HG03457 (cell line): ENCODE measurements at regions not wholly inside any gene's neighbourhood (a gene's known extent, or its start where the extent isn't known, plus 50 kb on each side); places are given as distances from the start of the nearest gene placed in this dataset.

Experiments used
- ATAC-seq: cut with Tn5 transposase; IDR thresholded peaks from one replicate; pipeline ENCODE4 v1.9.1; 2021; ENCODE audit warnings: moderate number of reproducible peaks; ENCODE audit not compliant: unreplicated experiment

GRCh38 chr7:136667584-136667983 is 200.9 kb upstream of the CHRM2 start:
- ATAC-seq = no peak

- ATAC-seq = no peak
These were observed 202.5 kb upstream of the CHRM2 start for GRCh38 chr7:136665878-136666509.

GRCh38 chr7:136664537-136664936 is 203.9 kb upstream of the CHRM2 start:
- ATAC-seq = no peak

- no peak for ATAC-seq
These were observed 210.9 kb upstream of the CHRM2 start for GRCh38 chr7:136657482-136657921.

GRCh38 chr7:136656516-136656915 is 211.9 kb upstream of the CHRM2 start:
- ATAC-seq = no peak

- ATAC-seq = no peak
These were observed 213.0 kb upstream of the CHRM2 start for GRCh38 chr7:136655414-136655813.

- ATAC-seq = no peak
These were observed 214.0 kb upstream of the CHRM2 start for GRCh38 chr7:136654406-136654805.

- ATAC-seq = no peak
These were observed 215.6 kb upstream of the CHRM2 start for GRCh38 chr7:136652635-136653370.

GRCh38 chr7:136640977-136641376 is 227.5 kb upstream of the CHRM2 start:
- ATAC-seq = no peak

- no peak for ATAC-seq
These were observed 230.6 kb upstream of the CHRM2 start for GRCh38 chr7:136637813-136638212.

GRCh38 chr7:136635751-136636150 is 232.7 kb upstream of the CHRM2 start:
- no peak for ATAC-seq

GRCh38 chr7:136618818-136619217 is 249.6 kb upstream of the CHRM2 start:
- ATAC-seq = no peak

GRCh38 chr7:136617176-136617575 is 251.3 kb upstream of the CHRM2 start:
- no peak for ATAC-seq

- ATAC-seq = no peak
These were observed 262.7 kb upstream of the CHRM2 start for GRCh38 chr7:136605532-136606329.

- ATAC-seq = no peak
These were observed 266.7 kb upstream of the CHRM2 start for GRCh38 chr7:136601772-136602171.

GRCh38 chr7:136600475-136600874 is 268.0 kb upstream of the CHRM2 start:
- ATAC-seq = no peak

GRCh38 chr7:136594739-136595144 is 273.7 kb upstream of the CHRM2 start:
- no peak for ATAC-seq

GRCh38 chr7:136588216-136588615 is 280.2 kb upstream of the CHRM2 start:
- ATAC-seq = no peak

GRCh38 chr7:136585954-136586670 is 282.3 kb upstream of the CHRM2 start:
- ATAC-seq = no peak

GRCh38 chr7:136566491-136566890 is 302.0 kb upstream of the CHRM2 start:
- no peak for ATAC-seq

GRCh38 chr7:136555933-136556332 is 312.5 kb upstream of the CHRM2 start:
- no peak for ATAC-seq
